ENCODE measurements at regions not wholly inside any gene's neighbourhood (a gene's known extent, or its start where the extent isn't known, plus 50 kb on each side); places are given as distances from the start of the nearest gene placed in this dataset.

- TF ChIP-seq, protein P1, sequence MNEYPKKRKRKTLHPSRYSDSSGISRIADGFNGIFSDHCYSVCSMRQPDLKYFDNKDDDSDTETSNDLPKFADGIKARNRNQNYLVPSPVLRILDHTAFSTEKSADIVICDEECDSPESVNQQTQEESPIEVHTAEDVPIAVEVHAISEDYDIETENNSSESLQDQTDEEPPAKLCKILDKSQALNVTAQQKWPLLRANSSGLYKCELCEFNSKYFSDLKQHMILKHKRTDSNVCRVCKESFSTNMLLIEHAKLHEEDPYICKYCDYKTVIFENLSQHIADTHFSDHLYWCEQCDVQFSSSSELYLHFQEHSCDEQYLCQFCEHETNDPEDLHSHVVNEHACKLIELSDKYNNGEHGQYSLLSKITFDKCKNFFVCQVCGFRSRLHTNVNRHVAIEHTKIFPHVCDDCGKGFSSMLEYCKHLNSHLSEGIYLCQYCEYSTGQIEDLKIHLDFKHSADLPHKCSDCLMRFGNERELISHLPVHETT (tag by site-specific recombination; IDR thresholded peaks at IDR 0.05) = no peak
- TF ChIP-seq, protein P2, sequence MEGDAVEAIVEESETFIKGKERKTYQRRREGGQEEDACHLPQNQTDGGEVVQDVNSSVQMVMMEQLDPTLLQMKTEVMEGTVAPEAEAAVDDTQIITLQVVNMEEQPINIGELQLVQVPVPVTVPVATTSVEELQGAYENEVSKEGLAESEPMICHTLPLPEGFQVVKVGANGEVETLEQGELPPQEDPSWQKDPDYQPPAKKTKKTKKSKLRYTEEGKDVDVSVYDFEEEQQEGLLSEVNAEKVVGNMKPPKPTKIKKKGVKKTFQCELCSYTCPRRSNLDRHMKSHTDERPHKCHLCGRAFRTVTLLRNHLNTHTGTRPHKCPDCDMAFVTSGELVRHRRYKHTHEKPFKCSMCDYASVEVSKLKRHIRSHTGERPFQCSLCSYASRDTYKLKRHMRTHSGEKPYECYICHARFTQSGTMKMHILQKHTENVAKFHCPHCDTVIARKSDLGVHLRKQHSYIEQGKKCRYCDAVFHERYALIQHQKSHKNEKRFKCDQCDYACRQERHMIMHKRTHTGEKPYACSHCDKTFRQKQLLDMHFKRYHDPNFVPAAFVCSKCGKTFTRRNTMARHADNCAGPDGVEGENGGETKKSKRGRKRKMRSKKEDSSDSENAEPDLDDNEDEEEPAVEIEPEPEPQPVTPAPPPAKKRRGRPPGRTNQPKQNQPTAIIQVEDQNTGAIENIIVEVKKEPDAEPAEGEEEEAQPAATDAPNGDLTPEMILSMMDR (tag by site-specific recombination; IDR thresholded peaks at IDR 0.05) = no peak
- TF ChIP-seq WT1 (tag by site-specific recombination; IDR thresholded peaks at IDR 0.05) (no peak), GLI4 (tag by site-specific recombination; IDR thresholded peaks at IDR 0.05) (no peak), ZBTB44 (tag by site-specific recombination; IDR thresholded peaks at IDR 0.05) (no peak), ZBTB17 (tag by site-specific recombination; IDR thresholded peaks at IDR 0.05) (no peak), ZNF660 (tag by site-specific recombination; IDR thresholded peaks at IDR 0.05) (no peak), ZSCAN30 (tag by site-specific recombination; IDR thresholded peaks at IDR 0.05) (no peak)
- TF ChIP-seq, protein P3, sequence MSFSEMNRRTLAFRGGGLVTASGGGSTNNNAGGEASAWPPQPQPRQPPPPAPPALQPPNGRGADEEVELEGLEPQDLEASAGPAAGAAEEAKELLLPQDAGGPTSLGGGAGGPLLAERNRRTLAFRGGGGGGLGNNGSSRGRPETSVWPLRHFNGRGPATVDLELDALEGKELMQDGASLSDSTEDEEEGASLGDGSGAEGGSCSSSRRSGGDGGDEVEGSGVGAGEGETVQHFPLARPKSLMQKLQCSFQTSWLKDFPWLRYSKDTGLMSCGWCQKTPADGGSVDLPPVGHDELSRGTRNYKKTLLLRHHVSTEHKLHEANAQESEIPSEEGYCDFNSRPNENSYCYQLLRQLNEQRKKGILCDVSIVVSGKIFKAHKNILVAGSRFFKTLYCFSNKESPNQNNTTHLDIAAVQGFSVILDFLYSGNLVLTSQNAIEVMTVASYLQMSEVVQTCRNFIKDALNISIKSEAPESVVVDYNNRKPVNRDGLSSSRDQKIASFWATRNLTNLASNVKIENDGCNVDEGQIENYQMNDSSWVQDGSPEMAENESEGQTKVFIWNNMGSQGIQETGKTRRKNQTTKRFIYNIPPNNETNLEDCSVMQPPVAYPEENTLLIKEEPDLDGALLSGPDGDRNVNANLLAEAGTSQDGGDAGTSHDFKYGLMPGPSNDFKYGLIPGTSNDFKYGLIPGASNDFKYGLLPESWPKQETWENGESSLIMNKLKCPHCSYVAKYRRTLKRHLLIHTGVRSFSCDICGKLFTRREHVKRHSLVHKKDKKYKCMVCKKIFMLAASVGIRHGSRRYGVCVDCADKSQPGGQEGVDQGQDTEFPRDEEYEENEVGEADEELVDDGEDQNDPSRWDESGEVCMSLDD (tag by site-specific recombination; IDR thresholded peaks at IDR 0.05) = no peak
Observed at GRCh38 chr2:164252568-164253287, 368.6 kb downstream of the GRB14 start.

Measured in HEK293 (cell line).